Gastroesophageal sphincter (tissue), 4 donors: ENCODE measurements at regions not wholly inside any gene's neighbourhood (a gene's known extent, or its start where the extent isn't known, plus 50 kb on each side); places are given as distances from the start of the nearest gene placed in this dataset.

Experiments used
- ATAC-seq: fragments of 150-250 bp; one replicate; pipeline ENCODE4 v1.9.1; 2016; ENCODE audit warnings: mild to moderate bottlenecking, moderate library complexity
- H3K27ac ChIP-seq, 4 donors: fragments of 200-600 bp; sonication (generic) in 3 of 4; 1 replicate in 3 of 4; 2 replicates in 1 of 4; pipeline ENCODE4 v1.5.1; 2016 to 2019
- H3K27me3 ChIP-seq: fragments of 200-600 bp; sonication (generic); one replicate; pipeline ENCODE4 v1.5.1; 2019
- H3K36me3 ChIP-seq, 2 donors: fragments of 200-600 bp; sonication (generic); one replicate each; pipeline ENCODE4 v1.5.1; 2019; ENCODE audit warnings: control low read depth in 1 of 2
- H3K4me1 ChIP-seq, 3 donors: fragments of 200-600 bp; sonication (generic); 1 replicate in 2 of 3; 2 replicates in 1 of 3; pipeline ENCODE4 v1.5.1; 2016 to 2019; ENCODE audit warnings: control low read depth in 2 of 3
- H3K4me3 ChIP-seq, 2 donors: fragments of 200-600 bp; sonication (generic); one replicate each; pipeline ENCODE4 v1.5.1; 2019; ENCODE audit warnings: mild to moderate bottlenecking in 1 of 2, moderate library complexity in 1 of 2
- H3K9me3 ChIP-seq, 3 donors: fragments of 200-600 bp; sonication (generic); one replicate each; pipeline ENCODE4 v1.5.1; 2017 to 2019; ENCODE audit warnings: control low read depth in 2 of 3
- CTCF ChIP-seq, 4 experiments: fragments of 200-600 bp in 2 of 4; fragments of 450-650 bp in 2 of 4; sonication (generic) in 1 of 4; IDR thresholded peaks; one replicate each; pipeline ENCODE4 v1.5.1; 2017 to 2019; ENCODE audit warnings: antibody characterized with exemption in 4 of 4, mild to moderate bottlenecking in 2 of 4, moderate library complexity in 2 of 4
- EP300 ChIP-seq: sonication (generic); formaldehyde crosslinking; IDR thresholded peaks from one replicate; pipeline ENCODE4 v1.6.1; 2017; ENCODE audit warnings: antibody characterized with exemption, mild to moderate bottlenecking
- POLR2A ChIP-seq, 2 donors: fragments of 450-650 bp; IDR thresholded peaks; one replicate each; pipeline ENCODE4 v1.6.1; 2017; ENCODE audit warnings: antibody characterized with exemption in 2 of 2, mild to moderate bottlenecking in 2 of 2, moderate library complexity in 1 of 2
- POLR2AphosphoS5 ChIP-seq: sonication (generic); formaldehyde crosslinking; IDR thresholded peaks from one replicate; pipeline ENCODE4 v1.6.1; 2017; ENCODE audit warnings: antibody characterized with exemption
- WGBS, 2 donors: methylation state at CpG; one replicate each; pipeline ENCODE4 v1.1.5; 2018; ENCODE audit warnings: low coverage in 1 of 2; 5-methylcytosine and 5-hydroxymethylcytosine counted together

- Histone ChIP-seq H3K36me3 (no peaks in the 10 kb centered on the region), H3K27me3 (no peaks in the 10 kb centered on the region), H3K4me3 (no peak overlapping the region), H3K4me1 (no peaks in the 10 kb centered on the region), H3K9me3 (no peaks in the 10 kb centered on the region), H3K27ac (no peak overlapping the region)
- no peak for TF ChIP-seq POLR2A (IDR thresholded peaks at IDR 0.05)
- TF ChIP-seq EP300, result no peak
- no peak for TF ChIP-seq POLR2AphosphoS5
- TF ChIP-seq CTCF (IDR thresholded peaks at IDR 0.05), result no peak
- no peak for ATAC-seq
- 67 to 83% methylated on average over 4 of the region's 4 CpGs for WGBS, 2 donors
These were observed 159.3 kb upstream of the MARCKS start for GRCh38 chr6:113697632-113698410.

GRCh38 chr6:113699239-113699638 lies 157.9 kb upstream of the MARCKS start:
- Histone ChIP-seq H3K27me3 (no peaks in the 10 kb centered on the region), H3K27ac (no peak overlapping the region), H3K4me3 (no peak overlapping the region), H3K4me1 (no peaks in the 10 kb centered on the region), H3K9me3 (no peaks in the 10 kb centered on the region), H3K36me3 (no peaks in the 10 kb centered on the region)
- no peak for TF ChIP-seq EP300
- TF ChIP-seq CTCF (IDR thresholded peaks at IDR 0.05), result no peak
- TF ChIP-seq POLR2A (IDR thresholded peaks at IDR 0.05), result no peak
- TF ChIP-seq POLR2AphosphoS5, result no peak
- ATAC-seq, result no peak

GRCh38 chr6:113701552-113702254 lies 155.4 kb upstream of the MARCKS start:
- H3K27ac ChIP-seq, result no peak overlapping the region
- H3K4me1 ChIP-seq, result no peaks in the 10 kb centered on the region
- H3K4me3 ChIP-seq, result no peak overlapping the region
- no peaks in the 10 kb centered on the region for H3K27me3 ChIP-seq
- TF ChIP-seq EP300 (no peak), POLR2A (IDR thresholded peaks at IDR 0.05) (no peak), CTCF (IDR thresholded peaks at IDR 0.05) (no peak), POLR2AphosphoS5 (no peak)
- no peaks in the 10 kb centered on the region for H3K9me3 ChIP-seq
- 64 to 92% methylated on average over 2 to 4 of the region's 4 CpGs for WGBS, 2 donors
- H3K36me3 ChIP-seq, result no peaks in the 10 kb centered on the region
- no peak for ATAC-seq

GRCh38 chr6:113707194-113707593 lies 150.0 kb upstream of the MARCKS start:
- no peaks in the 10 kb centered on the region for H3K4me1 ChIP-seq
- TF ChIP-seq POLR2AphosphoS5, result no peak
- no peak overlapping the region for H3K27ac ChIP-seq
- WGBS, 2 donors, result 83 to 100% methylated on average over 2 to 3 of the region's 3 CpGs
- no peak for ATAC-seq
- H3K4me3 ChIP-seq, result no peak overlapping the region
- H3K27me3 ChIP-seq, result no peaks in the 10 kb centered on the region
- H3K9me3 ChIP-seq, result no peaks in the 10 kb centered on the region
- no peaks in the 10 kb centered on the region for H3K36me3 ChIP-seq

GRCh38 chr6:113709936-113710509 lies 147.1 kb upstream of the MARCKS start:
- WGBS, 2 donors, result 60 to 63% methylated on average over 6 of the region's 6 CpGs
- Histone ChIP-seq H3K4me1 (no peaks in the 10 kb centered on the region), H3K27me3 (no peaks in the 10 kb centered on the region), H3K27ac (no peak overlapping the region), H3K9me3 (no peaks in the 10 kb centered on the region), H3K36me3 (no peaks in the 10 kb centered on the region), H3K4me3 (no peak overlapping the region)
- TF ChIP-seq POLR2A (IDR thresholded peaks at IDR 0.05) (no peak), EP300 (no peak), CTCF (IDR thresholded peaks at IDR 0.05) (no peak), POLR2AphosphoS5 (no peak)
- no peak for ATAC-seq
